Peyer's patch (tissue), 4 donors: ENCODE measurements at regions not wholly inside any gene's neighbourhood (a gene's known extent, or its start where the extent isn't known, plus 50 kb on each side); places are given as distances from the start of the nearest gene placed in this dataset.

Experiments
- CTCF ChIP-seq, 6 experiments: fragments of 450-650 bp in 4 of 6; fragments of 200-600 bp in 2 of 6; sonication (generic) in 1 of 6; IDR thresholded peaks; one replicate each; pipeline ENCODE4 v1.5.1; 2017 to 2019; ENCODE audit warnings: antibody characterized with exemption in 6 of 6, mild to moderate bottlenecking in 3 of 6, moderate library complexity in 1 of 6
- POLR2A ChIP-seq, 2 donors: fragments of 450-650 bp; IDR thresholded peaks; one replicate each; pipeline ENCODE4 v1.5.1; 2017; ENCODE audit warnings: antibody characterized with exemption in 2 of 2, mild to moderate bottlenecking in 2 of 2, moderate library complexity in 2 of 2

- TF ChIP-seq CTCF (IDR thresholded peaks at IDR 0.05): no peak
- no peak for TF ChIP-seq POLR2A (IDR thresholded peaks at IDR 0.05)
These were observed 139.8 kb upstream of the BASP1 start for GRCh38 chr5:17077440-17078233.
